ENCODE measurements at regions not wholly inside any gene's neighbourhood (a gene's known extent, or its start where the extent isn't known, plus 50 kb on each side); places are given as distances from the start of the nearest gene placed in this dataset.

GRCh38 chr1:234874291-234875288 lies 254.0 kb downstream of the TOMM20 start (continued):
- peak; percentile 100 for TF ChIP-seq ZNF592 (IDR thresholded peaks at IDR 0.05)
- no peak for TF ChIP-seq BMI1 (IDR thresholded peaks at IDR 0.05; ENCODE audit: low read length)
- TF ChIP-seq TAL1 (IDR thresholded peaks at IDR 0.05): 0 out of 2 replicates have a peak, but pooled peaks have one; percentile 28
- no peak for TF ChIP-seq ZNF124 (CRISPR knock-in tag; IDR thresholded peaks at IDR 0.05)
- peak; percentile 31; the same call in 1 of the 2 replicates for TF ChIP-seq NR1H2 (CRISPR knock-in tag; IDR thresholded peaks at IDR 0.05)
- peak; percentile 24 for TF ChIP-seq TBP (optimal IDR thresholded peaks at IDR 0.05; ENCODE audit: low read depth, low read length)
- no peak for TF ChIP-seq RBM34 (IDR thresholded peaks at IDR 0.05; ENCODE audit: borderline replicate concordance, insufficient read depth, low read length)
- TF ChIP-seq NR2C1 (IDR thresholded peaks at IDR 0.05): peak; percentile 85
- TF ChIP-seq NR2C1 (tag; IDR thresholded peaks at IDR 0.05): peak; percentile 93
- peak; percentile 86 for TF ChIP-seq FOXP1 (CRISPR knock-in tag; IDR thresholded peaks at IDR 0.05)
- 0 out of 2 replicates have a peak, but pooled peaks have one; percentile 20 for TF ChIP-seq ZNF75A (CRISPR knock-in tag; IDR thresholded peaks at IDR 0.05)
- no peak for TF ChIP-seq CHCHD3 (CRISPR knock-in tag; IDR thresholded peaks at IDR 0.05)
- no peak for TF ChIP-seq TAF15 (IDR thresholded peaks at IDR 0.05; ENCODE audit: low read depth, low read length)
- TF ChIP-seq CHD1 (IDR thresholded peaks at IDR 0.05; ENCODE audit: low read length): peak; percentile 9
- TF ChIP-seq E2F3 (CRISPR knock-in tag; IDR thresholded peaks at IDR 0.05): peak; percentile 77
- no peak for TF ChIP-seq ZC3H11A (IDR thresholded peaks at IDR 0.05; ENCODE audit: low read depth, low read length)
- TF ChIP-seq ESRRB (CRISPR knock-in tag; IDR thresholded peaks at IDR 0.05; ENCODE audit: borderline replicate concordance): no peak
- no peak for TF ChIP-seq CTCF (IDR thresholded peaks at IDR 0.05 in 2 of 3, conservative IDR thresholded peaks at IDR 0.05 in 1 of 3; ENCODE audit: insufficient read depth in 2 of 3, low read depth in 1 of 3, low read length in 3 of 3)
- peak; percentile 57; the same call in 1 of the 2 replicates for TF ChIP-seq ZBTB12 (CRISPR knock-in tag; IDR thresholded peaks at IDR 0.05)
- no peak for TF ChIP-seq ZNF780A (CRISPR knock-in tag; IDR thresholded peaks at IDR 0.05)

Data from K562 (cell line).